ENCODE measurements at regions not wholly inside any gene's neighbourhood (a gene's known extent, or its start where the extent isn't known, plus 50 kb on each side); places are given as distances from the start of the nearest gene placed in this dataset.

DNA sequence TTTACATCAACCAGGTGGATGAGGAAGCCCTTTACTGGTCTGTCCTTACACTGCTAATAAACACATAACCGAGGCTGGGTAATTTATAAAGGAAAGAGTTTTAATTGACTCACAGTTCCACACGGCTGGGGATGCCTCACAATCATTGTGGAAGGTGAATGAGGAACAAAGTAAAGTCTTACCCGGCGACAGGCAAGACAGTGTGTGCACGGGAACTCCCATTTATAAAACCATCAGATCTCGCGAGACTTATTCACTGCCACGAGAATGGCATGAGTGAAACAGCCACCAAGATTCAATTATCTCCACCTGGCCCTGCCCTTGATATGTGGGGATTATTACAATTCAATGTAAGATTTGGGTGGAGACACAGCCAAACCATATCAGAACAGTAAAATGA lies 67.3 kb upstream of the GRAMD2B start:
- Histone ChIP-seq H3K4me3 (ENCODE audit: low read depth, low read length) (no peak overlapping the region), H3K27me3 (ENCODE audit: control insufficient read depth, insufficient read depth, low read length) (no peaks in the 10 kb centered on the region), H3K36me3 (ENCODE audit: control insufficient read depth, insufficient read depth, low read length) (no peaks in the 10 kb centered on the region)
- TF ChIP-seq, protein P1, sequence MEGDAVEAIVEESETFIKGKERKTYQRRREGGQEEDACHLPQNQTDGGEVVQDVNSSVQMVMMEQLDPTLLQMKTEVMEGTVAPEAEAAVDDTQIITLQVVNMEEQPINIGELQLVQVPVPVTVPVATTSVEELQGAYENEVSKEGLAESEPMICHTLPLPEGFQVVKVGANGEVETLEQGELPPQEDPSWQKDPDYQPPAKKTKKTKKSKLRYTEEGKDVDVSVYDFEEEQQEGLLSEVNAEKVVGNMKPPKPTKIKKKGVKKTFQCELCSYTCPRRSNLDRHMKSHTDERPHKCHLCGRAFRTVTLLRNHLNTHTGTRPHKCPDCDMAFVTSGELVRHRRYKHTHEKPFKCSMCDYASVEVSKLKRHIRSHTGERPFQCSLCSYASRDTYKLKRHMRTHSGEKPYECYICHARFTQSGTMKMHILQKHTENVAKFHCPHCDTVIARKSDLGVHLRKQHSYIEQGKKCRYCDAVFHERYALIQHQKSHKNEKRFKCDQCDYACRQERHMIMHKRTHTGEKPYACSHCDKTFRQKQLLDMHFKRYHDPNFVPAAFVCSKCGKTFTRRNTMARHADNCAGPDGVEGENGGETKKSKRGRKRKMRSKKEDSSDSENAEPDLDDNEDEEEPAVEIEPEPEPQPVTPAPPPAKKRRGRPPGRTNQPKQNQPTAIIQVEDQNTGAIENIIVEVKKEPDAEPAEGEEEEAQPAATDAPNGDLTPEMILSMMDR (IDR thresholded peaks at IDR 0.05; ENCODE audit: insufficient read depth, low read length, poor library complexity, severe bottlenecking) = no peak
- no peak for DNase-seq (ENCODE audit: low read depth)

GRCh38 chr5:126357585-126358342 lies 65.4 kb upstream of the GRAMD2B start:
- no peak for DNase-seq (ENCODE audit: low read depth)
- no peaks in the 10 kb centered on the region for H3K27me3 ChIP-seq (ENCODE audit: control insufficient read depth, insufficient read depth, low read length)
- H3K36me3 ChIP-seq (ENCODE audit: control insufficient read depth, insufficient read depth, low read length) = no peaks in the 10 kb centered on the region
- H3K4me3 ChIP-seq (ENCODE audit: low read depth, low read length) = no peak overlapping the region
- TF ChIP-seq, protein P1 (IDR thresholded peaks at IDR 0.05; ENCODE audit: insufficient read depth, low read length, poor library complexity, severe bottlenecking) = no peak

- TF ChIP-seq, protein P1 (IDR thresholded peaks at IDR 0.05; ENCODE audit: insufficient read depth, low read length, poor library complexity, severe bottlenecking) = no peak
- Histone ChIP-seq H3K36me3 (ENCODE audit: control insufficient read depth, insufficient read depth, low read length) (no peaks in the 10 kb centered on the region), H3K4me3 (ENCODE audit: low read depth, low read length) (no peak overlapping the region), H3K27me3 (ENCODE audit: control insufficient read depth, insufficient read depth, low read length) (no peaks in the 10 kb centered on the region)
- DNase-seq (ENCODE audit: low read depth) = no peak
Measured at GRCh38 chr5:126358525-126358924, 64.7 kb upstream of the GRAMD2B start.

- TF ChIP-seq, protein P1 (IDR thresholded peaks at IDR 0.05; ENCODE audit: insufficient read depth, low read length, poor library complexity, severe bottlenecking) = no peak
- DNase-seq (ENCODE audit: low read depth) = no peak
- H3K27me3 ChIP-seq (ENCODE audit: control insufficient read depth, insufficient read depth, low read length) = no peaks in the 10 kb centered on the region
- no peaks in the 10 kb centered on the region for H3K36me3 ChIP-seq (ENCODE audit: control insufficient read depth, insufficient read depth, low read length)
- no peak overlapping the region for H3K4me3 ChIP-seq (ENCODE audit: low read depth, low read length)
Measured at GRCh38 chr5:126359884-126360283, 63.3 kb upstream of the GRAMD2B start.

- H3K4me3 ChIP-seq (ENCODE audit: low read depth, low read length) = no peak overlapping the region
Measured at GRCh38 chr5:126360467-126360866, 62.7 kb upstream of the GRAMD2B start.

More at GRCh38 chr5:126360467-126360866, 62.7 kb upstream of the GRAMD2B start:
- H3K36me3 ChIP-seq (ENCODE audit: control insufficient read depth, insufficient read depth, low read length) = no peaks in the 10 kb centered on the region
- no peak for DNase-seq (ENCODE audit: low read depth)
- TF ChIP-seq, protein P1 (IDR thresholded peaks at IDR 0.05; ENCODE audit: insufficient read depth, low read length, poor library complexity, severe bottlenecking) = no peak
- H3K27me3 ChIP-seq (ENCODE audit: control insufficient read depth, insufficient read depth, low read length) = no peaks in the 10 kb centered on the region

Measured in kidney epithelial cell (primary cell).